ENCODE measurements at regions not wholly inside any gene's neighbourhood (a gene's known extent, or its start where the extent isn't known, plus 50 kb on each side); places are given as distances from the start of the nearest gene placed in this dataset.
"Not testable (repeated sequence)": the region's sequence is repeated elsewhere in the genome, so short reads cannot be mapped to it uniquely, and the experiment has no call there.

DNA sequence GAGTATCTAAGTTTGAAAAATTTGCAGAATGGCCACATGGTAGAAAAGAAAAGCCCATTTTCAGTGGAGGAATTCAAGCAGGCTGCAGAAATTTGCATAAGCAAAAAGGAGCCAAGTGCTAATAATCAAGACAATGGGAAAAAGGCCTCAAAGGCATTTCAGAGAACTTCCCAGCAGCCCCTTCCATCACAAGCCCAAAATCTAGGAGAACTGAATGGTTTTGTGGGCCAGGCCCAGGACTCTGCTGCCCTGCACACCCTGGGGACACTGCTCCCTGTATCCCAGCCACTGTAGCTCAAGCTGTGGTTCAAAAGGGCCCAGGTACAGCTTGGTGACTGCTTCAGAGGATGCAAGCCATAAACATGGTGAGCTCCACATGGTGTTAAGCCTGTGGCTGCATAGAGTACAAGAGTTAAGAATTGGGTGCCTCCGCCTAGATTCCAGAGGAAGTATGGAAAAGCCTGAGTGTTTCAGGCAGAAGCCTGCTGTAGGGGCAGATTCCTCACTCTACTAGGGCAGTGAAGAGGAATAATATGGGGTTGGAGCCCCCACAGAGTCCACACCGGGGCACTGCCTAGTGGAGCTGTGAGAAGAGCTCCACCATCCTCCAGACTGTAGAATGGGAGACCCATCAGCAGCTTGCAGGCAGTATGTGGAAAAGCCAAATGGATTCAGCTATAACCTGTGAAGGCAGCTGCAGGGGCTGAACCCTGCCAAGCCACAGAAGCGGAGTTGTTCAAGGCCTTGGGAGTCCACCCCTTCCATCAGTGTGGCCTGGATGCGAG is 720.7 kb upstream of the CTNND2 start:
- Histone ChIP-seq H3K36me3 (no peaks in the 10 kb centered on the region), H3K4me3 (no peak overlapping the region), H3K9me3 (no peaks in the 10 kb centered on the region), H3K27me3 (no peaks in the 10 kb centered on the region)
- no peak for DNase-seq

DNA sequence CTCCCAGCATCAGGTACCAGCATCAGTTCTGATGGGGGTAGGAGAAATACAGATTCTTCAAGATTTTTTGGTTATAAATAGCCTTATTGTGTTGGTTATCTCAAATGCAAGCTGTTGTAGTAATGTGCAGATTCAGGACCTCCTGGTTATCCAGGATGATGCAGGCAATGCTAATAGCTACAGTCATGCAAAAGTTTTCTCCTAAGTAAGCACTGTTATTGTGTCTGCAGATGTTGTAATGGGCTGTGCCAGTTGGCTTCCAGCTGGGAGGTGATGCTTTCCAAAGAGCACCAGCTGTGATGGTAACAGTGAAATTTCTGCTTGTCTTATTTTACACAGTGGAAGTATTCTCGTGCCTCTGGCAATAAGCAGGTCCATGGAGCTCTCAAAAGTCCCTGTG is 719.2 kb upstream of the CTNND2 start:
- Histone ChIP-seq H3K4me3 (no peak overlapping the region), H3K27me3 (no peaks in the 10 kb centered on the region), H3K36me3 (no peaks in the 10 kb centered on the region), H3K9me3 (no peaks in the 10 kb centered on the region)
- no peak for DNase-seq

DNA sequence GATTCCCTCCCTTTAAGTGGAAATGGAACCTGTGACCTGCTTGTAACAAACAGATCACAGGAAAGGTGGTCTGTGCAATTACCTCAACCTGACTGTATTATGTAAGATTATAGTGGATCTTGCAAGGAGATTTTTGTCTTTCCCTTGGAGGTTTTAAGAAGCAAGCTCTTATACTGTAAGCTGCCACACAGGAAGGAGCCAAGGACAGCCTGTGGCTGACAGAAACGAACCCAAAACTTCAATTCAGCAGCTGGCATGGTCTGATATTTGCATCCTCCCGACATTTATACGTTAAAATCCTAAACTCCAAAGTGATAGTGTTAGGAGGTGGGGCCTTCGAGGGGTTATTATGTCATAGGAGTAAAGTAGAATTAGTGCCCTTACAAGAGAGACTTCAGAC is 711.8 kb upstream of the CTNND2 start:
- H3K27me3 ChIP-seq: no peaks in the 10 kb centered on the region
- H3K4me3 ChIP-seq: no peak overlapping the region
- DNase-seq: no peak
- no peaks in the 10 kb centered on the region for H3K9me3 ChIP-seq
- no peaks in the 10 kb centered on the region for H3K36me3 ChIP-seq

DNA sequence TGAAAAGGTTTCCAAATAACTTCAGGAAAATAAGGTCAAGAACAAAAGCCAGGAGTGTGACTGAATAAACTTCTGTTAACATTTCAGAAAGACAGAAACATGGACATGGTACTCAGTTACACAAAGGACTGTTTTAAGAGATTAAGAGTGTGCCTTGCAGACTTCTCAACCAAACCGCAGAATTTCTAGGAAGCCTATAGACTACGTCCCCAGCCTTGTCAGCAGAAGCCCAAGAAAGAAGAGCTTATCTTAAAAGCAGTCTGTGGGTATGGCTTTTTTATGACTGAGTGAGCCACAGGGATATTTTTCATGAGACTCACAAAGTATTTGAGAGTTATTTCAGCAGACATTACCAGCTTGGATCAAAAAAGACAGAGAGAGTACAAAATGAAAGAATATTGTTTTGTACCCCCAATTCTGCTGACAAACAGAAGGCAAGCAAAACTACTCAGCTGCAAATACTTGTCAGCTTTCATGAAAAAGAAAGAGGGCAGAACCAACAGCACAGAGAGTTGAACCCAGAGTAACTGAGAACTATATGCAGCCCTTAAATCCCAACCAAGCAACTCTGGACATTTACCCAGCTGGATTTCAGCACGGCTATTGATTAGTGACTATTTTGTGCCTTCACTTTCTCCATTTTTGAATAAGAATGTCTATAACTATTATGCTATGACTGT is 711.0 kb upstream of the CTNND2 start:
- H3K9me3 ChIP-seq: no peaks in the 10 kb centered on the region
- no peak overlapping the region for H3K4me3 ChIP-seq
- H3K36me3 ChIP-seq: no peaks in the 10 kb centered on the region
- no peaks in the 10 kb centered on the region for H3K27me3 ChIP-seq
- DNase-seq: no peak

DNA sequence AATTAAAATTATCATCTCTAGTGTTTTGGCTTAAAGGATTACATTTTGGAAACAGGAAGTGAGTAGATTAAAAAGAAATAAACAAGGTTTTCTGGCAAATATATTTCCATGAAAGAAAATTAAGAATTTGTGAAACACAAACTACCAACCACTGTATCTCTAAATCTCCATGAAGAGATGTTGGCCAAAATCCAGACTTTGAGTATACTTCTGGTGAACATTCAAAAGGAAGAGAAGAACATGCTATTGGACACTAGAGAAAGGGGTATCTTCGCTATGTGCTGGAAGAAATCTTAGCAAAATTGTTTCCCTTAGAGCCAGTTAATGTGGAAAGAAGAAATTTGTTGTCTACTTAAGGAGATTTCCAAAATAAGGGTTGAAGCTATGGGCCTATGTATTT is 710.4 kb upstream of the CTNND2 start:
- Histone ChIP-seq H3K9me3 (no peaks in the 10 kb centered on the region), H3K36me3 (no peaks in the 10 kb centered on the region), H3K27me3 (no peaks in the 10 kb centered on the region), H3K4me3 (no peak overlapping the region)
- no peak for DNase-seq

DNA sequence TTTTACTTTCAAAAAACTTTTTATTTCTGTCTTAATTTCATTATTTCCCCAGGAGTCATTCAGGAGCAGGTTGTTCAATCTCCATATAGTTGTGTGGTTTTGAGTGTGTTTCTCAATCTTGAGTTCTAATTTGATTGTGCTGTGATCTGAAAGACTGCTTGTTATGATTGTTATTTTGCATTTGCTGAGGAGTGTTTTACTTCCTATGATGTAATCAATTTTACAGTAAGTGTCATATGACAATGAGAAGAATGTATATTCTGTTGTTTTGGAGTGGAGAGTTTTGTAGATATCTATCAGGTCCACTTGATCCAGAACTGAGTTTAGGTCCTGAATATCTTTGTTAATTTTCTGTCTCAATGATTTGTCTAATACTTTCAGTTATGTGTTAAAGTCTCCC is 706.9 kb upstream of the CTNND2 start:
- Histone ChIP-seq H3K9me3 (no peaks in the 10 kb centered on the region), H3K36me3 (no peaks in the 10 kb centered on the region), H3K4me3 (no peak overlapping the region), H3K27me3 (no peaks in the 10 kb centered on the region)
- DNase-seq: no peak

DNA sequence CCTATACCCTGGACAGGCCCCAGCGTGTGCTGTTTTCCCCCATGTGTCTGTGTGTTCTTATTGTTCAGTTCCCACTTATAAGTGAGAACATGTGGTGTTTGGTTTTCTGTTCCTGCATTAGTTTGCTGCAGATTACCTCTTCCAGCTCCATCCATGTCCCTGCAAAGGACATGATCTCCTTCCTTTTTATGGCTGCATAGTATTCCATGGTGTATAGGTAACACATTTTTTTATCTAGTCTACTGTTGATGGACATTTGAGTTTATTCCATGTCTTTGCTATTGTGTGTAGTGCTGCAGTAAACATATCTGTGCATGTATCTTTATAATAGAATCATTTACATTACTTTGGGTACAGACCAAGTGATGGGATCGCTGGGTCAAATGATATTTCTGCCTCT is 703.6 kb upstream of the CTNND2 start:
- DNase-seq, H3K27me3 ChIP-seq, H3K36me3 ChIP-seq, H3K4me3 ChIP-seq, H3K9me3 ChIP-seq: not testable (repeated sequence)

DNA sequence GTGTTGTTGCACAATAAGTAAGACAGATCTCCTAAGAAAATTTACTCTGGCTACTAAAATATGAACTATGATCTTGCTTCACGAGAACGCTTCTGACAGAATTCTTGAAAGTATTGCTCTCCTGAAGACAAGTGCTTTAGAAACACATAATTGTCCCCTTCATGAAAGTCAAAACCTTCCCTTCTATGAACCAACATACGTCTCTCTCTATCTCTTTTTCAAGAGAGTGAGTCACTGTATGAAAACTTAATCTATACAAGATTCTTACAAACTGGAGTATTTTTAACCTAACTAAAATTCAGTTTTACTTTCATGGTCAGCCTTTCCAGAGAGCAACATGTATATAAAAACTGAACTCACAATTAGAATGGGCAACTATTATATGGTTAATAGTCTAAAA is 688.0 kb upstream of the CTNND2 start:
- Histone ChIP-seq H3K27me3 (no peaks in the 10 kb centered on the region), H3K36me3 (no peaks in the 10 kb centered on the region), H3K9me3 (no peaks in the 10 kb centered on the region), H3K4me3 (no peak overlapping the region)
- DNase-seq: no peak

DNA sequence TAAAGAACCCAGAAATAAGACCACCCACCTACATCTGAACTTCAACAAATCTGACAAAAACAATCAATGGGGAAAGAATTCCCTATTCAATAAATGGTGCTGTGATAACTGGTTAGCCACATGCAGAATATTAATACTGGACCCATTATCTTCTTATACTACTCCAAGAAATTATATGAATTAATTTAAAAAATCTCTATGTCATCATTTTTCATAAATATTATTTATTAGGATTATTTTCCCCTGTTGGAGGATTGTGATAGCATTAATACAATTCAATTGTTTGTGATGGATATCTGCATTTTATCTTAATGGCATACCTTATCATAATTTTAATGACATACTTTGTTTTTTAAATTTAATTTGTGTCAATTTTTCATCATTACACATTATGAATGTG is 682.2 kb upstream of the CTNND2 start:
- Histone ChIP-seq H3K9me3 (no peaks in the 10 kb centered on the region; the same call in 1 of the 2 replicates), H3K36me3 (no peaks in the 10 kb centered on the region), H3K4me3 (no peak overlapping the region), H3K27me3 (no peaks in the 10 kb centered on the region; the same call in 1 of the 2 replicates)
- DNase-seq: no peak

DNA sequence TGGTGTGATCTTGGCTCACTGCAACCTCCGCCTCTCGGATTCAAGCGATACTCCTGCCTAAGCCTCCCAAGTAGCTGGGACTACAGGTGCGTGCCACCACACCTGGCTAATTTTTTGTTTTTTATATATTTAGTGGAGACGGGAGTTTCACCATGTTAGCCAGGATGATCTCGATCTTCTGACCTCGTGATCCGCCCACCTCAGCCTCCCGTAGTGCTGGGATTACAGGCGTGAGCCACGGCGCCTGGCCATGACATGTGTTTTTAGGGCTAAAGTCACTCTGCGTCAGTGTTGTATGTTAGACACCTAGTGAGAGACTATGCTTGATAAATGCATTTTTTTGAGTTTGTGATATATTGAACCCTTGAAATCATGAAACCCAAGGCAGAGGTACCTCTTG is 674.6 kb upstream of the CTNND2 start:
- H3K27me3 ChIP-seq, H3K36me3 ChIP-seq, H3K4me3 ChIP-seq, DNase-seq, H3K9me3 ChIP-seq: not testable (repeated sequence)

DNA sequence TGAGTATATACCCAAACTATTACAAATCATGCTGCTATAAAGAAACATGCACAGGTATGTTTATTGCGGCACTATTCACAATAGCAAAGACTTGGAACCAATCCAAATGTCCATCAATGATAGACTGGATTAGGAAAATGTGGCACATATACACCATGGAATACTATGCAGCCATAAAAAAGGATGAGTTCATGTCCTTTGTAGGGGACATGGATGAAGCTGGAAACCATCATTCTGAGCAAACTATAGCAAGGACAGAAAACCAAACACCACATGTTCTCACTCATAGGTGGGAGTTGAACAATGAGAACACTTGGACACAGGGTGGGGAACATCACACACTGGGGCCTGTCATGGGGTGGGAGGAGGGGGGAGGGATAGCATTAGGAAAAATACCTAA is 672.7 kb upstream of the CTNND2 start:
- H3K27me3 ChIP-seq, H3K9me3 ChIP-seq, H3K36me3 ChIP-seq, DNase-seq, H3K4me3 ChIP-seq: not testable (repeated sequence)

DNA sequence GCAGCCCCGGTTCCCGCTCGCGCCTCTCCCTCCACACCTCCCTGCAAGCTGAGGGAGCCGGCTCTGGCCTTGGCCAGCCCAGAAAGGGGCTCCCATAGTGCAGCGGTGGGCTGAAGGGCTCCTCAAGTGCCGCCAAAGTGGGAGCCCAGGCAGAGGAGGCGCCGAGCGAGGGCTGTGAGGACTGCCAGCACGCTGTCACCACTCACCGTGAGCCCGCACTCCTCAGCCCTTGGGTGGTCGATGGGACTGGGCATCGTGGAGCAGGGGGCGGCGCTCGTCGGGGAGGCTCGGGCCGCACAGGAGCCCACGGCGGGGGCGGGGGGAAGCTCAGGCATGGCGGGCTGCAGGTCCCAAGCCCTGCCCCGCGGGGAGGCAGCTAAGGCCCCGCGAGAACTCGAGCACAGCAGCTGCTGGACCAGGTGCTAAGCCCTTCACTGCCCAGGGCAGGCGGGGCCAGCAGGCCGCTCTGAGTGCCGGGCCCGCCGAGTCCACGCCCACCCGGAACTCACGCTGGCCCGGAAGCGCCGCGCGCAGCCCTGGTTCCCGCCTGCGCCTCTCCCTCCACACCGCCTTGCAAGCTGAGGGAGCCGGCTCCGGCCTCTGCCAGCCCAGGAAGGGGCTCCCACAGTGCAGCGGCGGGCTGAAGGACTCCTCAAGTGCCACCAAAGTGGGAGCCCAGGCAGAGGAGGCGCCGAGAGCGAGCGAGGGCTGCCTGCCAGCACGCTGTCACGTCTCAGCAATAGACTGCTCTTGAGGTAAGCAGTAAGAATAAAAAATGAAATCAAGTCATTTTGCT is 670.2 kb upstream of the CTNND2 start:
- not testable (repeated sequence) for H3K36me3 ChIP-seq, H3K4me3 ChIP-seq, DNase-seq, H3K27me3 ChIP-seq, H3K9me3 ChIP-seq

DNA sequence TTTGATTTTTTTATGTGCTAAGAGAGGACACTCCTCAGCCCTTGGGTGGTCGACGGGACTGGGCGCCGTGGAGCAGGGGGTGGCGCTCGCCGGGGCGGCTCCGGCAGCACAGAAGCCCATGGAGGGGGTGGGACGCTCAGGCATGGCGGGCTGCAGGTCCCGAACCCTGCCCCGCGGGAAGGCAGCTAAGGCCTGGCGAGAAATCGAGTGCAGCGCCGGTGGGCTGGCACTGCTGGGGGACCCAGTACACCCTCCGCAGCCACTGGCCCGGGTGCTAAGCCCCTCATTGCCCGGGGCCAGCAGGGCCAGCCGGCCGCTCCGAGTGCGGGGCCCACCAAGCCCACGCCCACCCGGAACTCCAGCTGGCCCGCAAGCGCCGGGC is 669.7 kb upstream of the CTNND2 start:
- not testable (repeated sequence) for DNase-seq, H3K9me3 ChIP-seq, H3K27me3 ChIP-seq, H3K4me3 ChIP-seq, H3K36me3 ChIP-seq

DNA sequence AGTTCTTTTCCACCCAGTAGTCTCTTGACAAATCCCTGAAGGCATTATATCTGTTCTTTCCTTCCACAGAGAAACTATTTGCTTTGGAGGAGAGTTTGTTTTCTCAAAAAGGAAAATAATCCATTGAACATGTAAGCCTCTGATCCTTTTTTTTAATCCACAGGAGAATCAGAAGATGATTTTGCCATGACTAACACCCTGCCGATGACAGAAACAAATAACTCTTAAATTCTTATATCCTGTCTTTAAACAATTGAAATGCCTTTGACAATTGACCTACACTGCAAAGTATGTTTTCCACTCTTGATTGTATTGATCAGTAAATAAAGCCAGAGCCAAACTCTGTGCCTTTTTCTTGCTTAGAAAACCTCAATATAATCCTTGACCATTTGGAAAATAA is 666.4 kb upstream of the CTNND2 start:
- Histone ChIP-seq H3K9me3 (no peaks in the 10 kb centered on the region), H3K4me3 (no peak overlapping the region), H3K27me3 (no peaks in the 10 kb centered on the region), H3K36me3 (no peaks in the 10 kb centered on the region)
- no peak for DNase-seq

DNA sequence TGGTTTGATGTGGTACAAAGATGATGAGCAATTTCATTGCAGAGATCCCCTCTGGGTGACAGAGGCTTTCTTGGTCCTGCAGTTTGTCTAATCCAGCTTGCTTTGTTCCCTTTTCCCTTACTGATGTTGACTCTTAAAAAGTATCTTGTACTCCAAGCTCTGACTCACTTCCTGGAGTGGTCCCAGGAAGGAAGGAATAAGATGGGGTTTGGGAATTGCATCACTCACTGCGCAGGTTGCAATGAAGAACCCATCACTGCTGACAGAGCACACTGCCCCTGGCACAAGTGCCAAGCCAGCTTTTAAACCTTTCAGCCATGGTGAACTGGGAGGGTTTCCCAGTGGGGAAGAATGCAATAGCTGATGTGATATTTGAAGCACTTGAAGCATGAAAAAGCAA is 662.2 kb upstream of the CTNND2 start:
- no peak overlapping the region for H3K4me3 ChIP-seq
- no peaks in the 10 kb centered on the region for H3K27me3 ChIP-seq
- DNase-seq: no peak
- no peaks in the 10 kb centered on the region for H3K36me3 ChIP-seq
- no peaks in the 10 kb centered on the region for H3K9me3 ChIP-seq

DNA sequence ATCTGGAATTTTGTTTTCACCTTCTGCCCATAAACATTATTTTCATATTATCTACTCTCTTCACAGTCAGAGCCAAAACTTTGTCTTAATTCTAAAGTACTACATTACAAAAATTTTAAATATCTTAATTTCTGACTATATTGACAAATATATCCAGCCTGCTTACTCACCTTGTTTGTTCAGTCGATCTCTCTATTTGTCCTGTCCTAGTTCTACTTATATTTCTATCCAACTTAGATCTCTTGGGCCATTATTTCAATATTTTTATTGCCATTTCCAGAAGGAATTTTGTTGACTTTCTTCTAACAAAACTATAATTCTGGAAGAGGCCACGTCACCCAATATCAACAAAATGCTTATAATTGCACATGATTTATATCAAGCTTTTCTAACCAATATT is 652.8 kb upstream of the CTNND2 start:
- no peak for DNase-seq
- Histone ChIP-seq H3K27me3 (no peaks in the 10 kb centered on the region), H3K36me3 (no peaks in the 10 kb centered on the region), H3K9me3 (no peaks in the 10 kb centered on the region), H3K4me3 (no peak overlapping the region)

DNA sequence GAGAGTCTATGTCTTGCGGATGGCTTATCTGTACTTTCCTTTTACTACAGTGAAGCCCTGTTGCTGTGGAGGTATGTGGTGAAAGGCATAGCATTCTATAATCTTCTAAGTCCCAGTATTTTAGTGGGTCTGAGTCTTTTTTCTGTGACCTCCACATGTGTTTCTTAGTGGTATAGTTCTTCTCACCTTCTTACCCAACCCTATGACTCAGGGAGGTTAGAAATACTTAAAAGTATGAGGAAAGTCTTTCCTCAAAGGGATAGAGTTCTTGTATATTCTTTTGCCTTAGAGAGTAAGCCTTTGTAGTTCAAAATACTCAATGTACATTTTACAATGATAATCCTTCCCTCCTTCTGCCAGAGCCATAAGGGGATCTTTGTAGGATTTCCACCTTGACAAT is 621.9 kb upstream of the CTNND2 start:
- DNase-seq: no peak
- Histone ChIP-seq H3K36me3 (no peaks in the 10 kb centered on the region), H3K27me3 (no peaks in the 10 kb centered on the region), H3K4me3 (no peak overlapping the region), H3K9me3 (no peaks in the 10 kb centered on the region)

DNA sequence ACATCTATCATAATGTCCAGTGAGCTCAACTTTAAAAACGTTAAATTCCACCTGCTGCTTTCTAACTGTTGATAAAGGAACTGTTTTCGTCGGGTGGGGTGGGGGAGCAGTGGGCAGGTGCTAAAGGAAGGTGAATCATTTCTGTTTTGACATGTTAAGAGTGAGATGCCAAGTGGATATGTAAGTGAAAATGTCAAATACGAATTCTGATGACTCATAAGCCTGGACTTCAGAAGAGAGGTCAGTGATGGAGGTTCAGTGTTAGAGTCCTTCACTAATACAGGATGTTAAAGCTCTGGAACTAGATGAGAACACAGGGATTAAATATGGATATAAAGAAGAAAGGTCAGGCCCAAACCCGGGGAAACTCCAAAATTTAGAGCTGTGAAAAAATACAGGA is 617.9 kb upstream of the CTNND2 start:
- no peaks in the 10 kb centered on the region for H3K36me3 ChIP-seq
- H3K9me3 ChIP-seq: no peaks in the 10 kb centered on the region
- H3K4me3 ChIP-seq: no peak overlapping the region
- H3K27me3 ChIP-seq: no peaks in the 10 kb centered on the region; the same call in 1 of the 2 replicates
- no peak for DNase-seq
